Colon (tissue), 2 donors: ENCODE measurements at regions not wholly inside any gene's neighbourhood (a gene's known extent, or its start where the extent isn't known, plus 50 kb on each side); places are given as distances from the start of the nearest gene placed in this dataset.

Experiments
- FAIRE-seq: peaks from 2 replicates; lab custom pipeline; 2012; peaks lifted over from hg19 to GRCh38; lab: Jason Lieb, UNC
- donor health status: control.
- donor health status: control.

DNA sequence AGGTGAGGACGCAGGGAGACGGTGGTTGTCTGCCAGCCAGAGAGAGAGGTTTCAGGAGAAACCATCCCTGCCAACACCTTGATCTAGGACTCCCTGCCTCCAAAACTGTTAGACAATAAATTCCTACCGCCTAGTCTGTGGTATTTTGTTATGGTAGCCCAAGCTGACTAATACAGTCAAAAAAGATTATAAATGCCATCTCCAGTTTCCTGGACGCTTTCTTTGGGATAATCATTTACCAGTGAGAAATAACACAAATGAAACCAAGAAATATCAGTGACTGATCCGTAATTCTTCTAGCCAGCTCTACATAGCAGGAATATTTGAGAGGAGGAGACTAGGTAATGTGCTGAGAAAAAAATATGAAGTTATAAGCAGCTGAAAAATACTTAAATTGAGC lies 707.8 kb upstream of the LMCD1 start:
- FAIRE-seq, result no peak

DNA sequence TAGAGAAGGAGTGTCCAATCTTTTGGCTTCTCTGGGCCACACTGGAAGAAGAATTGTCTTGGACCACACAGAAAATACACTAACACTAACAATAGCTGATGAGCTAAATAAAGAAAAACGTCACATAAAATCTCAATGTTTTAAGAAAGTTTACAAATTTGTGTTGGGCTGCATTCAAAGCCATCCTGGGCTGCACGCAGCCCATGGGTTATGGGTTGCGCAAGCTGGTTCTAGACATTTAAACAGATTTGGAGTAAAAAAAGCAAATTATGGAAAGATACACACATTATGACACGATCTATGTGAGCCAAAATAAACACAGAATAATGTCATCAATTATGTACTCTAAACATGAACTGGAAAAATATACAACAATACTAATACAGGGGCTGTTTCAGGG lies 703.3 kb upstream of the LMCD1 start:
- no peak for FAIRE-seq

- no peak for FAIRE-seq
Measured at GRCh38 chr3:7800006-7800780, 701.4 kb upstream of the LMCD1 start.

GRCh38 chr3:7812490-7812889 lies 689.1 kb upstream of the LMCD1 start:
- no peak for FAIRE-seq

DNA sequence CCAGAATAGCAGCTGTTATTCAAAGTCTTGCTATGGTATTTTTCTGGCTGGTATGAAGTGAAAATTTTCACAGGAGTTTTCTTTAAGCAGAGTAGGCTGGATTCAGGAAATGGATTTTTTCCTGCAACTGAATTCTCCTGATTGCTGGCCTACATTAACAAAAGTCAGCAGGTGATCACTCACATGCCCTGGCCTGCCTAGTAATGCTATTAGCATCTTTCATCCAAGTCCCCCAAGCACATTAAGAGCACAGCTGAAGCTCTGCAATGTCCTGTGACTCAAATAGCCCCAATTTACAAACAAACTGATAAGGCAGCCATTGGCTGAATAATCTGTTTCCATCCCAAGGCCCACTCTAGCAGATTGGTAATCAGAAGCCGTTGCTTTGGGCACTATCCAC lies 688.3 kb upstream of the LMCD1 start:
- no peak for FAIRE-seq

DNA sequence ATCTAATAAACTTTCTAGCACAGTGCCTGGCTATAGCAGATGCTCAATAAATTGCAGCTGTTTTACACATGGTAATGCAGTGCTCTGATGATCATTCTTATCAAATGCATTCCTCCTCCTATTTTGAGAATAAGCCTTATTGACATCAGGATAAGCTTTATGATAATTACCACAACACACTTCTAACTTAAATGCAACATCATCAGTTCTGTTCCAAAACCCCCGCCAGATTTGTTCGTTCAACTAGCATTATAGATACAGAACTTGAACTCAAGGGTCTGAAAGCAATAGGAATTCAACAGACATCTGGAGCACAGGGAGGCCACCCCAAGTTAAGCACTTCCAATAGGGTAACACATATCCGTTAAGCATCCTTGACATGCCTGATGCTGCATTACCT lies 684.4 kb upstream of the LMCD1 start:
- no peak for FAIRE-seq

DNA sequence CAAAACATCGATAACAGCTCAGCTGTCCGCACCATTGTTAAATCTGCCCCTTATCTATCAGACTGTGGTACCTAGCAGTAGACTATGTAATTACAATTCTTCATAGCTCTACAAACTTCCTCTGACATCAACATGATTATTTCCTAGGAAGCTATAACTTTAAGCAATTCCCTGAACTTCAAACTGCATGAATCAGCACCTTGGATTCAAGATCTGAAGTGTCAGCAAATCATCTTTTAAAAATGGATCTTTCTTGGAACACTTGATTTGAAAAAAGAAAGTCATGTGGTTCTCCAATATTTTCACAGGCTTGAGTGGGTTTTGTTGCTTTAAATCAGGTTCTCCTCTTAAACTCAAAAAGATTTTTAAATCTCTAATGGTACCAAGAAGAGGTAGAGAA lies 680.7 kb upstream of the LMCD1 start:
- no peak for FAIRE-seq

- FAIRE-seq, result no peak
Measured at GRCh38 chr3:7821858-7822257, 679.8 kb upstream of the LMCD1 start.

DNA sequence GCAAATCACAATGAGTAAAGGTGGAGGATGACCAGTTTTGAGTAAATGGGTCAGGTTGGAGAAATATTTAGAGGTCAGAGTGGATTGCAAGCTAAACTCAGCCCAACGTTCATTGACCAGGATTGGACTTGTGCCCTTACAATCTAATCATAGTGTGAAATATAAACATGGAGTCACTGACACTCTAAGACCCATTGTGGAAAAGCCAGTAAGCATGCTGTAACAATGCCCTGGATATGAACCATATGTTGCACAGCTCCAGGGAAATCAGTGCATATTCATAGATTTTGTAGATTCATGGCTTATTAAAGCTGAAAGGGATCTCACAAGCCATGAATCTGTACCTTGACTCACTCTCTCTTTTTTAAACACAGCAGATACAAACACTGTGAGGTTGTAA lies 660.2 kb upstream of the LMCD1 start:
- FAIRE-seq, result no peak

DNA sequence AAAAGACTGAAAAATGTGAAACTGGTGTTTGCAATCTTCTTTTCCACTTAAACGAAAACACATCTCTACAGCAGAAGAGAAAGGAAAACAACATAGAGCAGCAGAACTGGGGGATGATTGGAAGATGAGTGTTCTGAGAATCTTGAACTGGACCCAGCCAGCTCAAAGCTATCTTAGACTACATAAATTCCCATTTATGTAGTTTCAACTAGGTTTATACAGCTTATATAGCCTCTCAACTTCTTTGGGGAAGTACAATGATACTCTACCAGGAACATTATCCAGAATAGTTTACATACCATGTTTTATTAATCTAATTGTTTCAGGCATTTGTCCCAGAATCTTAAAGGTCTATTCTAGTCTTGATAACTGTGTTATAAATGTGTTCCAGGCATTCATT lies 658.2 kb upstream of the LMCD1 start:
- FAIRE-seq, result no peak

- no peak for FAIRE-seq
Measured at GRCh38 chr3:7847021-7847420, 654.6 kb upstream of the LMCD1 start.

DNA sequence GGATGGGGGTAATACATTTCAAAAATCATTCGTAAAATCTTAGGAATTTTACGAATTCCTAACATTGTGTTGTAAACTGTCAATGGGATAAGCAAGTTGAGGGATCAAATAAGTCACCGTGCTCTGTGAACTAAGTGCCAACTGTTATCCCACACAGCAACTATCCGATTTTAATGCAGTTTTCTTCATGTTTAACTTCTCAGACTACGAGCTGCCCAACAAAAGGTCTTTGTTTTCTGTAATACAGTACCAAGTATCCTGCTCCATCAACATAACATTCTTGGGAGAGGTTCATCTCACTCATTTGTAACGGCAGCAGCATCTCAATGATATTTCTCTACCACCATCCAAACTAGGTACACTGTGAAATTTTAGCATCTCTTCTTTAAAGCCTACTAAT lies 654.1 kb upstream of the LMCD1 start:
- FAIRE-seq, result no peak

DNA sequence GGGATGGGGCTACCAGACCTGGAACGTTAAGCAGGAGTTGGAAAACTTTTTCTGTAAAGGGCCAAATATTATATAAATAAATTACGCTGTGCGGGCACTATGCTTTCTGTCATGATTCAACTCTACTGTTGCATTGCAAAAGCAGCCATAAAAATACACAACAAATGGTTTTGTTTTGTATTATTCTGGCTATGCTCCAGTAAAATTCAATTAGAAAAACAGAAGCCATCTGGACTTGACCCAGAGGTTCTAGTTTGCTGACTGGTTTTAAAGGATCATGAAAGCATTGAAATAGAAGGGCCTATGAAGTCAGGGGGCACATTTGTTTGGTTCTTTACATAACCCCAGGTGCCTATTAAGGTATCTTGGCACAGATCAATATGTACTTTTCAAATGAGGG lies 647.4 kb upstream of the LMCD1 start:
- FAIRE-seq, result no peak

GRCh38 chr3:7854721-7855120 lies 646.9 kb upstream of the LMCD1 start:
- FAIRE-seq, result no peak

- FAIRE-seq, result no peak
Measured at GRCh38 chr3:7865611-7866010, 636.0 kb upstream of the LMCD1 start.

DNA sequence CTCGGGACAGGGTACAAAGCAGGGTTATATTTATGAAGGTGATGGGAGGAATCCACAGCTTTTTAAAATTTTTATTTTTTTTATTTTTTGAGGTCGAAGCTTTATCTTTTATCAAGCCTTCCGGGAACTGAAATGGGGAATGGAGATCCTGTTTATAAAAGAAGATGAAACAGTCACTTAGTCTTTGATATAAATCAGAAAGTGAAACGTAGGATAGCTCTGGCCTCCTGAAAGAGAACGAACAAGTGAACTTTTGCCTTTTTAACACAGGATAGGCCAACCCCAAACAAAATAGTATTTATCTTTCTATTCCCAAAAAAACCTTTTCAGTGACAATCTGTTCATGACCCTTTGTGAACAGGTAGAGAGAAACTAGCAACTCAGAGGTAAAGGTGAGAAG lies 634.0 kb upstream of the LMCD1 start:
- FAIRE-seq, result no peak

- FAIRE-seq, result no peak
Measured at GRCh38 chr3:7871003-7871560, 630.5 kb upstream of the LMCD1 start.

GRCh38 chr3:7874116-7874515 lies 627.5 kb upstream of the LMCD1 start:
- FAIRE-seq, result no peak

DNA sequence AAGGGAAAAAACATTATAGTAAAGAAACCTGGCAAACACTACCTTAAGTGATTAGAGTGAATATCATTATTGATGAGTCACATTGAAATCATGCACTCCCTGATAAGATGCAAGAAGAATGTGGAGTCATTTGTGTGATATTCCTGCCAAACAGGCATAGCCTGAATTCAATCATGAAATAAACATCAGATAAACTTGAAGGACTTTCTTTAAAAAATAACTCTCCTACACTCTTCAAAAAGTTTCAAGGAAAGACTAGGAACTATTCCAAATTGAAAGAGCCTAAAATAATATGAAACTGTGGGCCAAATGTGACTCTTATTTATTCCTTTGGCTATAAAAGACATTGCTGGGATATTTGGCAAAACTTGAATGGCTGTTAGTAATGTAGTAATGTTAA lies 625.7 kb upstream of the LMCD1 start:
- FAIRE-seq, result no peak

DNA sequence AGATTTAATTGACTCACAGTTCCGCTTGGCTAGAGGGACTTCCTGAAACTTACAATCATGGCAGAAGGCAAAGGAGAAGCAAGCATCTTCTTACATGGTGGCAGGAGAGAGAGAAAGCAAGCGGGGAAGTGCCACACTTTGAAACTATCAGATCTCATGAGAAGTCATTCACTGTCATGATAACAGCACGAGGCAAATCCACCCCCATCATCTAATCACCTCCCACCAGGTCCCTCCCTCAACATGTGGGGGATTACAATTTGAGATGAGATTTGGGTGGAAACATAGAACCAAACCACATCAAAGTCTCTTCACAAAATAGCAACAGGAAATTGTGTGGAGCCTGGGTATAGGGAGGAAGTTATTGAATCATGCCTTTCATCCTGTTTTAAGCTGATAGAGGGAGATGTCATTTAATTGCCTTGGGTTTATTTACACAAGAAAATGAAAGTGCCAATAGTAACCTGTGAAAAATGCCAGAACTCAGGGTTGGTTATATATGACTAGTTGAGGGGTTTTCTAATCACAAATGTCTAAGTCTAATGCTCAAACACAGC lies 624.8 kb upstream of the LMCD1 start:
- FAIRE-seq, result no peak

GRCh38 chr3:7877312-7877711 lies 624.3 kb upstream of the LMCD1 start:
- no peak for FAIRE-seq

DNA sequence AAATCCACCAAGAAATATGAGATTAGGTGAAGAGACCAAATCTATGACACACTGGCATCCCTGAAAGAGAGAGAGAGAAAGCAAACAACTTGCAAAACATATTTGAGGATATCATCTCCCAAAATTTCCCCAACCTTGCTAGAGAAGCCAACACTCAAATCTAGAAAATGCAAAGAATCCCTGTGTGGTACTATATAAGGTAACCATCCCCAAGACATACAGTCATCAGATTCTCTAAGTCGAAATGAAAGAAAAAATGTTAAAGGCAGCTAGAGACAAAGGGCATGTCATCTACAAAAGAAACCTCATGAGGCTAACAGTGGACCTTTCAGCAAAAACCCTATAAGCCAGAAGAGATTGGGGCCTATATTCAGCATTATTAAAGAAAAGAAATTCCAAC lies 622.1 kb upstream of the LMCD1 start:
- FAIRE-seq, result no peak

- FAIRE-seq, result no peak
Measured at GRCh38 chr3:7881946-7882345, 619.7 kb upstream of the LMCD1 start.

GRCh38 chr3:7897655-7898054 lies 604.0 kb upstream of the LMCD1 start:
- FAIRE-seq, result no peak
